Neuronal stem cell (in vitro differentiated cells): ENCODE measurements at regions not wholly inside any gene's neighbourhood (a gene's known extent, or its start where the extent isn't known, plus 50 kb on each side); places are given as distances from the start of the nearest gene placed in this dataset.
"Not testable (repeated sequence)": the region's sequence is repeated elsewhere in the genome, so short reads cannot be mapped to it uniquely, and the experiment has no call there.

Experiments used
- DNase-seq: peaks from one replicate; pipeline ENCODE4 v3.0.0-alpha.2; 2013; ENCODE audit warnings: low spot score
- H2AFZ ChIP-seq: one replicate; pipeline ENCODE4 v1.6.1; 2013; ENCODE audit warnings: mild to moderate bottlenecking, low read length, inconsistent platforms
- H2AK5ac ChIP-seq: 2 replicates; pipeline ENCODE4 v1.6.1; 2013; ENCODE audit warnings: low read depth, mild to moderate bottlenecking, inconsistent platforms, low read length, moderate library complexity, mixed read lengths
- H2BK120ac ChIP-seq: 2 replicates; pipeline ENCODE4 v1.6.1; 2013; ENCODE audit warnings: low read depth, mild to moderate bottlenecking, inconsistent platforms, low read length, moderate library complexity, mixed read lengths
- H2BK12ac ChIP-seq: one replicate; pipeline ENCODE4 v1.6.1; 2013; ENCODE audit warnings: low read length, inconsistent platforms
- H2BK15ac ChIP-seq: 2 replicates; pipeline ENCODE4 v1.6.1; 2013; ENCODE audit warnings: mild to moderate bottlenecking, low read length, inconsistent platforms, mixed read lengths
- H2BK5ac ChIP-seq: one replicate; pipeline ENCODE4 v1.6.1; 2013; ENCODE audit warnings: inconsistent platforms, mild to moderate bottlenecking, low read length, moderate library complexity
- H3K14ac ChIP-seq: one replicate; pipeline ENCODE4 v1.6.1; 2013; ENCODE audit warnings: low read length, inconsistent platforms
- H3K18ac ChIP-seq: 2 replicates; pipeline ENCODE4 v1.6.1; 2013; ENCODE audit warnings: low read length, inconsistent platforms
- H3K23ac ChIP-seq: 2 replicates; pipeline ENCODE4 v1.6.1; 2013; ENCODE audit warnings: low read depth, mild to moderate bottlenecking, mixed read lengths, low read length, inconsistent platforms; ENCODE audit not compliant: poor library complexity
- H3K27ac ChIP-seq: replicated peaks from 3 replicates; pipeline ENCODE4 v1.5.1; 2013; ENCODE audit warnings: low read length, inconsistent platforms
- H3K27me3 ChIP-seq, 3 experiments: 2 replicates each; pipeline ENCODE4 v1.6.1; 2013; ENCODE audit warnings: low read length in 3 of 3, mild to moderate bottlenecking in 2 of 3, inconsistent platforms in 1 of 3, low read depth in 1 of 3, mixed read lengths in 1 of 3, moderate library complexity in 1 of 3; ENCODE audit not compliant: control insufficient read depth in 3 of 3, insufficient read depth in 3 of 3
- H3K36me3 ChIP-seq, 2 donors: replicated peaks in 1 of 2; 2 replicates each; pipeline ENCODE4 v1.6.1; 2013; ENCODE audit warnings: low read length in 2 of 2; ENCODE audit not compliant: control insufficient read depth in 2 of 2, insufficient read depth in 2 of 2
- H3K4ac ChIP-seq: 2 replicates; pipeline ENCODE4 v1.6.1; 2013; ENCODE audit warnings: inconsistent platforms, mild to moderate bottlenecking, low read length, moderate library complexity
- H3K4me1 ChIP-seq, 2 donors: 1 replicate in 1 of 2; 2 replicates in 1 of 2; pipeline ENCODE4 v1.6.1; 2013; ENCODE audit warnings: low read length in 2 of 2, low read depth in 1 of 2; ENCODE audit not compliant: control insufficient read depth in 2 of 2, insufficient read depth in 1 of 2
- H3K4me2 ChIP-seq: one replicate; pipeline ENCODE4 v1.6.1; 2013; ENCODE audit warnings: mild to moderate bottlenecking, low read length, inconsistent platforms; ENCODE audit not compliant: insufficient read depth, poor library complexity, severe bottlenecking
- H3K4me3 ChIP-seq, 2 donors: 2 replicates each; pipeline ENCODE4 v1.5.1; 2013; ENCODE audit warnings: low read length in 2 of 2, mild to moderate bottlenecking in 2 of 2, inconsistent platforms in 1 of 2, moderate library complexity in 1 of 2
- H3K79me1 ChIP-seq: one replicate; pipeline ENCODE4 v1.6.1; 2013; ENCODE audit warnings: low read depth, mild to moderate bottlenecking, inconsistent platforms, low read length, moderate library complexity
- H3K9ac ChIP-seq: one replicate; pipeline ENCODE4 v1.6.1; 2013; ENCODE audit warnings: mild to moderate bottlenecking, low read depth, low read length, inconsistent platforms; ENCODE audit not compliant: poor library complexity
- H3K9me3 ChIP-seq, 2 donors: replicated peaks in 1 of 2; 2 replicates each; pipeline versions ENCODE3 to v1.6.1; 2013; ENCODE audit warnings: low read length in 2 of 2, mild to moderate bottlenecking in 2 of 2, inconsistent platforms in 1 of 2, low read depth in 1 of 2, mixed read lengths in 1 of 2, moderate library complexity in 1 of 2; ENCODE audit not compliant: control insufficient read depth in 2 of 2, insufficient read depth in 1 of 2
- H4K8ac ChIP-seq: one replicate; pipeline ENCODE4 v1.6.1; 2013; ENCODE audit warnings: low read depth, mild to moderate bottlenecking, inconsistent platforms, low read length, moderate library complexity
- H4K91ac ChIP-seq: one replicate; pipeline ENCODE4 v1.6.1; 2013; ENCODE audit warnings: low read length, low read depth, mild to moderate bottlenecking, inconsistent platforms; ENCODE audit not compliant: poor library complexity
- WGBS, 2 donors: extraction: QIAGEN DNeasy Blood & Tissue Kit; methylation state at CpG; one replicate each; pipeline ENCODE4 v1.1.7; 2013; ENCODE audit warnings: missing lambda C conversion rate in 2 of 2, mixed read lengths in 1 of 2; ENCODE audit not compliant: insufficient read length in 2 of 2, insufficient replicate concordance in 1 of 2; ENCODE audit errors: extremely low coverage in 2 of 2; 5-methylcytosine and 5-hydroxymethylcytosine counted together

DNA sequence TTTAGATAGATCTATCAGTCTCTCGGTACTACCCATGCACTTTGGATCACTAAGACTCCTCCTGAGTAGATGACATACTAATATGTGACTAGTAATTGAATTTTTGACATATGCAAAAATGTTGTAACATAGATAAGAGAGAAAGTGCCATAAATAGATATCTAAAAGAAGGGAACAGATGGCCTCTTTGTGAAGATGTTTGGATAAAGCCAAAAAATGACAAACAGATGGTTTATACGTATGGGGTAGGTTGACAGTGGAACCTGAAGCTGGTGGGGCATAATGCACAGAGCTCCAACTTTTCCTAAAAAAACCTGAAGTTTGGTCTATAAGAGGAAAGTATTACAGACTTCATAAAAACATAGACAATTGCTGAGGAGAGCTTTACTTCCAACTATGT, 383.0 kb downstream of the CHL1 start:
- not testable (repeated sequence) for DNase-seq, H2BK12ac ChIP-seq

DNA sequence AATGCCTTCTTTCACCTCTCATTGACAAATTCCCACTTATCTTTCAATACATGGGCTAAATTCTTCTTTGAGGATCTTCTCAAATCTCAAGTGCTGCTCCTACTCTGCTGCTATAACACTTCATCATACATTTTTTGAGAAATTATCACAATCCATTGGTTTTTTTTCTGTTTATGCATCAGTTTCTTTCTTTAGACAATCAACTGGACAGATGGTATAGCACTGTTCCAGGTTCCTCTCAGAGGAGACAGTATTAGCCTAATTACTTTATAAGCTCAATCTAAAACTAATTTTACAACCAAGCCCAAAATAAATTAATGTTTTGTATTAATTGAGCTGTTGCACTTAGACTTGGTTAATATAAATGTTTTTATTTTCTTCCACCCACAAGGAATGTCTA, 392.5 kb downstream of the CHL1 start:
- not testable (repeated sequence) for H3K27ac ChIP-seq, H2AFZ ChIP-seq, H3K4me1 ChIP-seq, H3K14ac ChIP-seq, H2AK5ac ChIP-seq, DNase-seq, H3K27me3 ChIP-seq, H4K8ac ChIP-seq, H2BK15ac ChIP-seq, H3K9ac ChIP-seq, H2BK120ac ChIP-seq, H4K91ac ChIP-seq, H3K23ac ChIP-seq, H3K9me3 ChIP-seq, H3K79me1 ChIP-seq, H3K4me3 ChIP-seq, H3K4ac ChIP-seq, H3K18ac ChIP-seq, H2BK5ac ChIP-seq, H3K4me2 ChIP-seq, H2BK12ac ChIP-seq, H3K36me3 ChIP-seq

More for the DNA sequence above, 383.0 kb downstream of the CHL1 start:
- not testable (repeated sequence) for H3K79me1 ChIP-seq, H2BK5ac ChIP-seq, H2BK120ac ChIP-seq, H3K27ac ChIP-seq, H3K4me2 ChIP-seq, H2AK5ac ChIP-seq, H3K9me3 ChIP-seq, H3K9ac ChIP-seq, H2AFZ ChIP-seq, H3K4me1 ChIP-seq, H3K18ac ChIP-seq, H3K27me3 ChIP-seq, H3K14ac ChIP-seq, H3K23ac ChIP-seq, H3K36me3 ChIP-seq, H2BK15ac ChIP-seq, H3K4me3 ChIP-seq, H4K91ac ChIP-seq, H4K8ac ChIP-seq, H3K4ac ChIP-seq
- no CpG with 5 or more reads among the region's 2 CpGs for WGBS, 2 donors

DNA sequence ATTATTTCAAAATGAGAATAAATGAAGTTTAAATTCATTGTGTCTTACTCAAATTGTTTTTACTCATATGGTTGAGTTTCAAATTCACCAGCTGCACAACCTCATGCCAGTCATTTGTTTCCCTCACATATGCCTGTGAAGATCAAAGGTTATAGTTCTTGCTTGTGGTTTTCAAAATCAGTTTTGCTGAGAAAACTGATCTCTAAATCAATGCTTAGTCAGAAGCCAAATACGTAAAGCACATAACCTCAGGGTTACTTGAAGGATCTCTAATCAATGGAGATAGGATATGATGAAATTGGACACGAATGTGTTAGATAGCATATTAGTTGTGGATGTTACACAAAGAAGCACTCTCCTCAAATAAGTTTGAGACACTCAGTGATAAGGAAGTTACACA, 400.7 kb downstream of the CHL1 start:
- not testable (repeated sequence) for H2BK12ac ChIP-seq, H3K36me3 ChIP-seq, H3K27me3 ChIP-seq, H3K4ac ChIP-seq, H3K27ac ChIP-seq, H3K4me3 ChIP-seq, H2AK5ac ChIP-seq, H4K91ac ChIP-seq, H3K4me1 ChIP-seq, H3K18ac ChIP-seq, H4K8ac ChIP-seq, H2AFZ ChIP-seq, H2BK15ac ChIP-seq, H2BK120ac ChIP-seq, H3K4me2 ChIP-seq, H3K23ac ChIP-seq, DNase-seq, H3K9me3 ChIP-seq, H3K79me1 ChIP-seq, H2BK5ac ChIP-seq, H3K14ac ChIP-seq, H3K9ac ChIP-seq
- no CpG with 5 or more reads among the region's 2 CpGs for WGBS, 2 donors

DNA sequence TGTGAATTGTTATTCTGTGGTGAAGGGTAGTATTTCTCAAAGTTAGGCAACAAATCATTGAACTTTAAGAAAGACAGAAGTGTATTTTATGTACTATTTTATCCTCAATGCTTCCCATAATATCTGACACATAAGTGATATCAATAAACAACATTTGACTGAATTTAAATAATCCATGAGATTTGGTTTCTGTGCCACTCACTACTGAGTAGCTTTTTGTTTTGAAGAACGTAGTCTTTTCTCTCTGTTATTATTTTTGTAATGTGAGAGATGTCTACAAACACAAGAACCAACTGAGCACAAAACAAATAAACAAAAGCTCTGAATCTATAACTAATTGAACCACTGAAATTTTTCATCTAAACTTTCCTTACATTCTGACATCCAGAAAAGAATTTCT, 401.2 kb downstream of the CHL1 start:
- not testable (repeated sequence) for H3K27ac ChIP-seq, H3K4ac ChIP-seq, H3K9me3 ChIP-seq, H2AFZ ChIP-seq, H3K79me1 ChIP-seq, H3K18ac ChIP-seq, H3K4me1 ChIP-seq, H3K4me2 ChIP-seq, H3K9ac ChIP-seq, H3K27me3 ChIP-seq, H3K36me3 ChIP-seq, H2BK12ac ChIP-seq, H4K8ac ChIP-seq, H2BK120ac ChIP-seq, H3K23ac ChIP-seq, H3K14ac ChIP-seq, H2AK5ac ChIP-seq, H2BK5ac ChIP-seq, H3K4me3 ChIP-seq, H2BK15ac ChIP-seq, DNase-seq, H4K91ac ChIP-seq
- no CpG with 5 or more reads among the region's 1 CpG for WGBS, 2 donors
